Esophagus muscularis mucosa (tissue), 4 donors: ENCODE measurements at regions not wholly inside any gene's neighbourhood (a gene's known extent, or its start where the extent isn't known, plus 50 kb on each side); places are given as distances from the start of the nearest gene placed in this dataset.

Source experiments
- DNase-seq: peaks from one replicate; pipeline ENCODE4 v3.0.0-alpha.2; 2017; ENCODE audit errors: extremely low spot score
- H3K27ac ChIP-seq, 4 donors: fragments of 200-600 bp; sonication (generic); replicated peaks in 1 of 4; 1 replicate in 3 of 4; 2 replicates in 1 of 4; pipeline ENCODE4 v1.5.1; 2016 to 2019; ENCODE audit warnings: mild to moderate bottlenecking in 1 of 4
- H3K27me3 ChIP-seq, 4 donors: fragments of 200-600 bp; sonication (generic); one replicate each; pipeline versions ENCODE4 v1.5.1 to v1.6.0; 2016 to 2019
- H3K36me3 ChIP-seq, 4 donors: fragments of 200-600 bp; sonication (generic); one replicate each; pipeline ENCODE4 v1.5.1; 2016 to 2019
- H3K4me1 ChIP-seq, 4 donors: fragments of 200-600 bp; sonication (generic); one replicate each; pipeline ENCODE4 v1.5.1; 2016 to 2019
- H3K4me3 ChIP-seq, 4 donors: fragments of 200-600 bp; sonication (generic); 1 replicate in 2 of 4; 2 replicates in 2 of 4; pipeline ENCODE4 v1.5.1; 2016 to 2019; ENCODE audit warnings: mild to moderate bottlenecking in 4 of 4, moderate library complexity in 1 of 4
- H3K9me3 ChIP-seq, 4 donors: fragments of 200-600 bp; sonication (generic); 1 replicate in 3 of 4; 2 replicates in 1 of 4; pipeline ENCODE4 v1.5.1; 2016 to 2019
- EP300 ChIP-seq: sonication (generic); formaldehyde crosslinking; IDR thresholded peaks from one replicate; pipeline ENCODE4 v1.6.1; 2017; ENCODE audit warnings: antibody characterized with exemption
- POLR2A ChIP-seq: fragments of 450-650 bp; IDR thresholded peaks from one replicate; pipeline ENCODE4 v1.6.1; 2017; ENCODE audit warnings: antibody characterized with exemption, moderate library complexity, mild to moderate bottlenecking, low read depth
- POLR2AphosphoS5 ChIP-seq, 2 donors: sonication (generic); formaldehyde crosslinking; IDR thresholded peaks; one replicate each; pipeline ENCODE4 v1.6.1; 2017; ENCODE audit warnings: antibody characterized with exemption in 2 of 2
- WGBS: methylation state at CpG from one replicate; pipeline ENCODE4 v1.1.5; 2018; 5-methylcytosine and 5-hydroxymethylcytosine counted together
- intact Hi-C: fragments of 100-400 bp; cut with DNase I; formaldehyde crosslinking; loops from one replicate; pipeline ENCODE4 v1.15.1; 2023
- TF ChIP-seq, protein P1 (sequence below), 3 experiments: fragments of 200-600 bp in 2 of 3; fragments of 450-650 bp in 1 of 3; sonication (generic) in 2 of 3; IDR thresholded peaks; one replicate each; pipeline ENCODE4 v1.5.1; 2017 to 2019; ENCODE audit warnings: antibody characterized with exemption in 3 of 3, mild to moderate bottlenecking in 2 of 3, moderate library complexity in 1 of 3

DNA sequence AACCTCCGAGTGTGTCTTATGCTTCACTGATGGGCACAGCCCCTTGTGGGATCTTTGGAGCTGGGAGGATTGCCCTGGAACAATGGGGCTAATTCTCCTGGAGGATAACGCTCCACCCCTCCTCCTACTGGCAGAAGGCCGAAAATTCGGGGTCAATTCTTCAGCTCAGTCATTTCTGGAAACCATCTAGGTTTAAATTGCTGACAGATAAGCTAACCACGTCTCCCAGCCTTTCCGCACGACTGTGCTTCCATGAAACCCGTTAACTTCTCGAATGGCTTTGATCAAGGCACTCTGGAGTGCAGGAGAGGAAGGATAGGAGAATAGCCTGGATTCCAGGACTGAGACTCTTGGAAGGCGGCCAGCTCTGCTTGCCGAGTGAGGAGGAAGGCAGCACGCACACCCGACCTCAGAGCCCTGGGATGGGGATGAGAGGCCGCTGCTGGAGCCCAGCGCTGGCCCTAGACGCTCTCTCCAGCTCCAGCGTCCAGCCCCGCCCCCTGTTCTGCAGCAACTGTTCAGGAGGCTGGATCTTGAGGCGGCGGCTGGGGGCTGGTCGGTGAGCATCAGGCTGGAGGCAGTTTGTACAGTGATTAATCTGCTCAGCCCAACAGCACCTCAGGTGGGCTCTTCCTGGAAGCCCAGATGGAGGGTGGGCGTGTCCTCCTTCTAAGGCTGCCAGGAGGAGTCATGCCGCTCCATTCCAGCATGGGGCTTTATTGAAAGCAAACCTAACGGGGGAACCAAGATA, 176.7 kb upstream of the NCAM1 start:
- no peaks in the 10 kb centered on the region for H3K9me3 ChIP-seq
- 40% methylated on average over 17 of the region's 24 CpGs for WGBS
- intact Hi-C loops, result no loop called here
- no peaks in the 10 kb centered on the region for H3K36me3 ChIP-seq
- peaks cover 28 to 36% (median 36%) of the 10 kb centered on the region in 4 donors for H3K4me1 ChIP-seq
- H3K4me3 ChIP-seq, result peak overlapping the region; percentile 18 to 43 (median 20)
- no peak for DNase-seq
- no peak for TF ChIP-seq POLR2AphosphoS5 (IDR thresholded peaks at IDR 0.05)
- TF ChIP-seq, protein P1, sequence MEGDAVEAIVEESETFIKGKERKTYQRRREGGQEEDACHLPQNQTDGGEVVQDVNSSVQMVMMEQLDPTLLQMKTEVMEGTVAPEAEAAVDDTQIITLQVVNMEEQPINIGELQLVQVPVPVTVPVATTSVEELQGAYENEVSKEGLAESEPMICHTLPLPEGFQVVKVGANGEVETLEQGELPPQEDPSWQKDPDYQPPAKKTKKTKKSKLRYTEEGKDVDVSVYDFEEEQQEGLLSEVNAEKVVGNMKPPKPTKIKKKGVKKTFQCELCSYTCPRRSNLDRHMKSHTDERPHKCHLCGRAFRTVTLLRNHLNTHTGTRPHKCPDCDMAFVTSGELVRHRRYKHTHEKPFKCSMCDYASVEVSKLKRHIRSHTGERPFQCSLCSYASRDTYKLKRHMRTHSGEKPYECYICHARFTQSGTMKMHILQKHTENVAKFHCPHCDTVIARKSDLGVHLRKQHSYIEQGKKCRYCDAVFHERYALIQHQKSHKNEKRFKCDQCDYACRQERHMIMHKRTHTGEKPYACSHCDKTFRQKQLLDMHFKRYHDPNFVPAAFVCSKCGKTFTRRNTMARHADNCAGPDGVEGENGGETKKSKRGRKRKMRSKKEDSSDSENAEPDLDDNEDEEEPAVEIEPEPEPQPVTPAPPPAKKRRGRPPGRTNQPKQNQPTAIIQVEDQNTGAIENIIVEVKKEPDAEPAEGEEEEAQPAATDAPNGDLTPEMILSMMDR (IDR thresholded peaks at IDR 0.05), result no peak
- TF ChIP-seq POLR2A, result no peak
- no peak for TF ChIP-seq EP300
- H3K27me3 ChIP-seq, result no peaks in the 10 kb centered on the region
- peak overlapping the region; percentile 13 to 76 (median 36) for H3K27ac ChIP-seq

DNA sequence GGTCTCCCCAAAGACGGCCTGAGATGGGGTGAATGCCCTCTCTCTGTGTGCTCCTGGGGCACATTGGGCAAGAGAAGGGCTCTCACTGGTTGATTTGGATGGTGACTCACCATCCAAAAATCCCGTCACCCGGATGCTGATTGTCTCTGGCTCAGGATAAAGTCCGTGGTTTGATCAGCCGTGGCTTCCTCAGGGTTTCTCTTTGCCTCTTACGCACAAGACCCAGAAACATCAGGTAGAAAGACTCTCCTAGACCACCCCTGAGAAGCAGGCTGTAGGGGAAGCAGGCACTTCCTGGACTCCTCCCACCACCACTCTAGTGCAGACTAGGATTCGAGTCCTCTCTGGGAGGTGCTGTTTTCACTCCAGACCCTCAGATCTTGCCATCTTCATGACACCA, 176.1 kb upstream of the NCAM1 start:
- 53% methylated on average over 7 of the region's 7 CpGs for WGBS

DNA sequence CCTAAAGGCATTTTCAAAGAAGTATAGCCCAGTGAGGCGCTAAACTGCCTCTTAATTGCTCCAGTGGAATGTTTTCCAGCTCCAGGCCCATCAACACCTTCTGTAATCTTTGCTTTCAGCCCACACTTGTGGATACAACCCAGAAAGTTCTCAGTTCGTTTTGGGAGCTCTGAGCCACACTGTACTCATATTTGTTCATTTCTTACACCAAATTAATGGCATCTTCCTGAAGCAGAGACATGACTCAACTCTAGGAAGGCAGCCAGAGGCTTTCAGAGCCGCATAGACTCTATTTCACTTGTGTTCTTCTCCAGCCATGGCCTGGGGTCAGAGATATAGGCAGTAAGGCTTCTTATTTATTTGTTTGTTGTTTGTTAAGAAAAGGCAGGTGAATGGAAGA, 175.5 kb upstream of the NCAM1 start:
- peaks cover 25 to 36% (median 36%) of the 10 kb centered on the region in 4 donors for H3K4me1 ChIP-seq
- H3K9me3 ChIP-seq, result no peaks in the 10 kb centered on the region
- H3K27ac ChIP-seq, result peak overlapping the region in 3 of 4 donors; percentile 8 to 76 (median 57)
- WGBS, result 53% methylated on average over 3 of the region's 3 CpGs
- no peak overlapping the region for H3K4me3 ChIP-seq
- no peaks in the 10 kb centered on the region for H3K27me3 ChIP-seq
- intact Hi-C loops, result no loop called here
- no peaks in the 10 kb centered on the region for H3K36me3 ChIP-seq
- no peak for TF ChIP-seq POLR2AphosphoS5 (IDR thresholded peaks at IDR 0.05)
- TF ChIP-seq POLR2A, result no peak
- no peak for TF ChIP-seq EP300
- TF ChIP-seq, protein P1 (IDR thresholded peaks at IDR 0.05), result no peak
- DNase-seq, result no peak

More for the DNA sequence above, 176.1 kb upstream of the NCAM1 start:
- Histone ChIP-seq H3K9me3 (no peaks in the 10 kb centered on the region), H3K27ac (peak overlapping the region in 2 of 4 donors; percentile 57 to 76), H3K27me3 (no peaks in the 10 kb centered on the region), H3K4me3 (peak overlapping the region in 1 of 4 donors; percentile 43), H3K36me3 (no peaks in the 10 kb centered on the region), H3K4me1 (peaks cover 28 to 36% (median 36%) of the 10 kb centered on the region in 4 donors)
- DNase-seq, result no peak
- TF ChIP-seq POLR2A, result no peak
- no peak for TF ChIP-seq EP300
- TF ChIP-seq, protein P1 (IDR thresholded peaks at IDR 0.05), result no peak
- intact Hi-C loops, result no loop called here

DNA sequence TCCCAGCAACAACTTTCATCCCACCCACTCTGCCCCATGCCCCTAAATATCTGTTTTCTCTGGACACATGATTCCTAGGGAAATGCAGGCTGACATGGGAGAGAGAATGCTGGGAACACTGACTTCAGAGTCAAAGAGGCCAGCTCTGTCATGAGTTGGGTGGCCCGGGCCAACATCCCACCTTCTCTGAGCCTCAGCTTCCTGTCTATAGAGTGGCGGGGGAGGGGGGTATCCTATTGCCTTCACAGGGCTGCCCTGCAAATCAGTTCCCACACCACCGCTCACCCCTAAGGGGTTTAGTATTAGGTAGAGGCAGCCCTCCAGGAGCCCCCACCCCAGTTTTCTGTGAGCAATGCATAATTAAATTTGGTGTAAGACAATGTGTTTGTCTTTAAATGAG, 175.0 kb upstream of the NCAM1 start:
- Histone ChIP-seq H3K9me3 (no peaks in the 10 kb centered on the region), H3K4me3 (no peak overlapping the region), H3K27ac (peak overlapping the region in 1 of 4 donors; percentile 76), H3K27me3 (no peaks in the 10 kb centered on the region), H3K36me3 (no peaks in the 10 kb centered on the region), H3K4me1 (peaks cover 25 to 36% (median 36%) of the 10 kb centered on the region in 4 donors)
- no peak for TF ChIP-seq POLR2A
- TF ChIP-seq POLR2AphosphoS5 (IDR thresholded peaks at IDR 0.05), result no peak
- TF ChIP-seq, protein P1 (IDR thresholded peaks at IDR 0.05), result no peak
- no peak for TF ChIP-seq EP300
- WGBS, result 93% methylated on average over 3 of the region's 3 CpGs
- intact Hi-C loops, result no loop called here
- no peak for DNase-seq
